ENCODE measurements at regions not wholly inside any gene's neighbourhood (a gene's known extent, or its start where the extent isn't known, plus 50 kb on each side); places are given as distances from the start of the nearest gene placed in this dataset.

GRCh38 chr4:187887906-187888305 is 107.7 kb upstream of the ZFP42 start:
- no peaks in the 10 kb centered on the region for H3K36me3 ChIP-seq (ENCODE audit: insufficient read depth in 1 of 2, low read depth in 1 of 2)
- no peak for ATAC-seq
- no peaks in the 10 kb centered on the region for H3K9me3 ChIP-seq
- H3K4me1 ChIP-seq: no peaks in the 10 kb centered on the region
- no peaks in the 10 kb centered on the region for H3K27me3 ChIP-seq (ENCODE audit: insufficient read depth in 3 of 3, low read length in 2 of 3)
- H3K4me3 ChIP-seq: no peak overlapping the region
- H3K27ac ChIP-seq: no peak overlapping the region
- intact Hi-C loops (cut with DNase I): no loop called here
- DNase-seq: no peak
- 11 to 18% (median 14%) methylated on average over 2 of the region's 2 CpGs for WGBS, 3 donors
- TF ChIP-seq CTCF (IDR thresholded peaks at IDR 0.05): no peak

- Histone ChIP-seq H3K27me3 (ENCODE audit: insufficient read depth in 3 of 3, low read length in 2 of 3) (no peaks in the 10 kb centered on the region), H3K4me1 (no peaks in the 10 kb centered on the region), H3K36me3 (ENCODE audit: insufficient read depth in 1 of 2, low read depth in 1 of 2) (no peaks in the 10 kb centered on the region), H3K27ac (no peak overlapping the region), H3K9me3 (no peaks in the 10 kb centered on the region), H3K4me3 (no peak overlapping the region)
- WGBS, 3 donors: 93 to 95% (median 94%) methylated on average over 6 of the region's 6 CpGs
- DNase-seq (no peak), ATAC-seq (no peak)
- TF ChIP-seq CTCF (IDR thresholded peaks at IDR 0.05): no peak
- intact Hi-C loops (cut with DNase I): no loop called here
Observed at GRCh38 chr4:187889651-187890050, 105.9 kb upstream of the ZFP42 start.

- ATAC-seq (no peak), DNase-seq (no peak)
- Histone ChIP-seq H3K4me1 (no peaks in the 10 kb centered on the region), H3K27ac (no peak overlapping the region), H3K27me3 (ENCODE audit: insufficient read depth in 3 of 3, low read length in 2 of 3) (no peaks in the 10 kb centered on the region), H3K9me3 (no peaks in the 10 kb centered on the region), H3K4me3 (no peak overlapping the region), H3K36me3 (ENCODE audit: insufficient read depth in 1 of 2, low read depth in 1 of 2) (no peaks in the 10 kb centered on the region)
- WGBS, 3 donors: 79 to 81% (median 80%) methylated on average over 5 of the region's 5 CpGs
- intact Hi-C loops (cut with DNase I): no loop called here
- no peak for TF ChIP-seq CTCF (IDR thresholded peaks at IDR 0.05)
Observed at GRCh38 chr4:187893418-187893817, 102.2 kb upstream of the ZFP42 start.

GRCh38 chr4:187903106-187903505 is 92.5 kb upstream of the ZFP42 start:
- H3K27me3 ChIP-seq (ENCODE audit: insufficient read depth in 3 of 3, low read length in 2 of 3): no peaks in the 10 kb centered on the region
- TF ChIP-seq CTCF (IDR thresholded peaks at IDR 0.05): no peak
- H3K4me1 ChIP-seq: no peaks in the 10 kb centered on the region
- no peak overlapping the region for H3K4me3 ChIP-seq
- DNase-seq (no peak), ATAC-seq (peak in 1 of 4 donors; percentile 25)
- intact Hi-C loops (cut with DNase I): no loop called here
- no peak overlapping the region for H3K27ac ChIP-seq
- WGBS, 3 donors: 46 to 58% (median 52%) methylated on average over 5 of the region's 5 CpGs
- H3K36me3 ChIP-seq (ENCODE audit: insufficient read depth in 1 of 2, low read depth in 1 of 2): no peaks in the 10 kb centered on the region
- no peaks in the 10 kb centered on the region for H3K9me3 ChIP-seq

GRCh38 chr4:187903700-187904099 is 91.9 kb upstream of the ZFP42 start:
- H3K27me3 ChIP-seq (ENCODE audit: insufficient read depth in 3 of 3, low read length in 2 of 3): no peaks in the 10 kb centered on the region
- 35 to 46% (median 44%) methylated on average over 1 of the region's 1 CpG for WGBS, 3 donors
- no peaks in the 10 kb centered on the region for H3K9me3 ChIP-seq
- H3K4me1 ChIP-seq: no peaks in the 10 kb centered on the region
- no peak for DNase-seq
- H3K36me3 ChIP-seq (ENCODE audit: insufficient read depth in 1 of 2, low read depth in 1 of 2): no peaks in the 10 kb centered on the region
- no peak overlapping the region for H3K27ac ChIP-seq
- intact Hi-C loops (cut with DNase I): no loop called here
- TF ChIP-seq CTCF (IDR thresholded peaks at IDR 0.05): no peak
- no peak overlapping the region for H3K4me3 ChIP-seq
- no peak for ATAC-seq

All from psoas muscle (tissue), 7 donors.